GM12878 (cell line): ENCODE measurements at regions not wholly inside any gene's neighbourhood (a gene's known extent, or its start where the extent isn't known, plus 50 kb on each side); places are given as distances from the start of the nearest gene placed in this dataset.

ENCODE experiments used
- ATAC-seq: fragments of 200-7000 bp; cut with Tn5 transposase; 3 replicates; pipeline ENCODE4 v1.9.1; 2020; ENCODE audit warnings: mild to moderate bottlenecking, moderate library complexity
- BruUV-seq: library from RNA; stranded (reverse); fragments of 400-500 nt; replicated peaks from 2 replicates; lab custom pipeline; 2021; lab: Mats Ljungman, UMichigan
- CTCF ChIA-PET: fragments of 300-600 bp; sonication (Branson Sonifier 250); formaldehyde crosslinking; extraction: SDS; loops from one replicate; lab custom pipeline; 2021; ENCODE audit warnings: inconsistent platforms; lab: Yijun Ruan, JAX
- POLR2A ChIA-PET: fragments of 350-600 bp; formaldehyde crosslinking; extraction: SDS; loops from one replicate; lab custom pipeline; 2021; ENCODE audit warnings: inconsistent platforms; lab: Charles Lee
- RAD21 ChIA-PET: fragments of 300-600 bp; sonication (Branson Sonifier 250); formaldehyde crosslinking; loops from one replicate; lab custom pipeline; 2023; ENCODE audit warnings: antibody characterized with exemption; ENCODE audit not compliant: unreplicated experiment; lab: Charles Lee
- SMC1A ChIA-PET: fragments of 300-600 bp; sonication (Branson Sonifier 250); formaldehyde crosslinking; loops from one replicate; lab custom pipeline; 2023; ENCODE audit not compliant: unreplicated experiment, uncharacterized antibody; lab: Charles Lee
- DNase-seq: peaks from one replicate; pipeline ENCODE4 v3.0.0-alpha.2; 2011; ENCODE audit warnings: low read depth, low spot score
- FAIRE-seq: peaks from 3 replicates; lab custom pipeline; 2011; peaks lifted over from hg19 to GRCh38; lab: Jason Lieb, UNC
- H2AFZ ChIP-seq: 2 replicates; pipeline ENCODE4 v1.6.0; 2011; ENCODE audit warnings: low read depth, low read length, control low read depth; ENCODE audit not compliant: control insufficient read depth
- H3K27ac ChIP-seq: 2 replicates; pipeline ENCODE4 v1.5.1; 2011; ENCODE audit warnings: control low read depth; ENCODE audit not compliant: control insufficient read depth, insufficient read depth
- H3K27me3 ChIP-seq, 2 experiments: replicated peaks in 1 of 2; 2 replicates each; pipeline versions ENCODE4 v1.6.0 to v1.6.1; 2011; ENCODE audit warnings: low read length in 1 of 2; ENCODE audit not compliant: control insufficient read depth in 2 of 2, insufficient read depth in 2 of 2
- H3K36me3 ChIP-seq, 2 experiments: 2 replicates each; pipeline ENCODE4 v1.5.1; 2011; ENCODE audit warnings: low read length in 1 of 2; ENCODE audit not compliant: control insufficient read depth in 2 of 2, insufficient read depth in 2 of 2
- H3K4me1 ChIP-seq: 2 replicates; pipeline ENCODE4 v1.6.1; 2011; ENCODE audit warnings: mild to moderate bottlenecking, low read length, moderate library complexity, mixed read lengths; ENCODE audit not compliant: control insufficient read depth, insufficient read depth
- H3K4me2 ChIP-seq: 2 replicates; pipeline ENCODE4 v1.6.0; 2011; ENCODE audit warnings: control low read depth; ENCODE audit not compliant: control insufficient read depth, insufficient read depth
- H3K4me3 ChIP-seq: fragments of 200-600 bp; sonication (generic); 2 replicates; pipeline ENCODE4 v1.5.1; 2016
- H3K79me2 ChIP-seq: 2 replicates; pipeline ENCODE4 v1.6.0; 2011; ENCODE audit warnings: low read length; ENCODE audit not compliant: control insufficient read depth, insufficient read depth
- H3K9ac ChIP-seq: 2 replicates; pipeline ENCODE4 v1.8.0; 2011; ENCODE audit warnings: low read length, control low read depth, mixed read lengths; ENCODE audit not compliant: control insufficient read depth, insufficient read depth
- H3K9me3 ChIP-seq: replicated peaks from 3 replicates; pipeline ENCODE4 v1.5.1; 2011; ENCODE audit warnings: mild to moderate bottlenecking, low read length; ENCODE audit not compliant: control insufficient read depth, insufficient read depth
- H4K20me1 ChIP-seq: 2 replicates; pipeline ENCODE4 v1.6.0; 2011; ENCODE audit not compliant: control insufficient read depth, insufficient read depth
- ATF3 ChIP-seq: IDR thresholded peaks from 2 replicates; pipeline ENCODE4 v1.6.1; 2011; ENCODE audit warnings: low read depth, mild to moderate bottlenecking, low read length, moderate library complexity, borderline replicate concordance; ENCODE audit errors: extremely low read depth
- CBX3 ChIP-seq: fragments of 200-600 bp; sonication (generic); IDR thresholded peaks from 2 replicates; pipeline ENCODE4 v1.6.1; 2016; ENCODE audit warnings: low read depth, borderline replicate concordance
- FOXK2 ChIP-seq: fragments of 450-650 bp; IDR thresholded peaks from 2 replicates; pipeline ENCODE4 v1.6.1; 2017; ENCODE audit warnings: mild to moderate bottlenecking, moderate library complexity
- IKZF2 ChIP-seq, 2 experiments: fragments of 450-650 bp; IDR thresholded peaks; 2 replicates each; pipeline ENCODE4 v1.6.1; 2017; ENCODE audit warnings: mild to moderate bottlenecking in 2 of 2, moderate library complexity in 2 of 2
- MEF2A ChIP-seq: IDR thresholded peaks from 2 replicates; pipeline ENCODE4 v1.6.1; 2011; ENCODE audit warnings: low read depth, mild to moderate bottlenecking, low read length, moderate library complexity; ENCODE audit not compliant: insufficient read depth
- TCF7 ChIP-seq: IDR thresholded peaks from 2 replicates; pipeline ENCODE4 v1.6.1; 2014; ENCODE audit warnings: antibody characterized with exemption, borderline replicate concordance
- USF1 ChIP-seq: IDR thresholded peaks from 2 replicates; pipeline ENCODE4 v1.6.1; 2011; ENCODE audit warnings: borderline replicate concordance, low read depth, mild to moderate bottlenecking, moderate library complexity, mixed read lengths, low read length; ENCODE audit not compliant: insufficient read depth; ENCODE audit errors: extremely low read length
- YY1 ChIP-seq: IDR thresholded peaks from 2 replicates; pipeline ENCODE4 v1.6.1; 2011; ENCODE audit warnings: low read depth, mild to moderate bottlenecking, low read length
- WGBS: methylation state at CpG from one replicate; pipeline ENCODE4 v1.1.6; 2016; ENCODE audit warnings: low lambda C conversion rate; ENCODE audit not compliant: insufficient replicate concordance, insufficient coverage; ENCODE audit errors: missing lambda C conversion rate; 5-methylcytosine and 5-hydroxymethylcytosine counted together
- in situ Hi-C: fragments of 300-500 bp; cut with MboI; formaldehyde crosslinking; loops from 9 replicates; pipeline ENCODE4 v1.14.3; 2018; ENCODE audit warnings: mixed read lengths
- intact Hi-C: fragments of 100-400 bp; cut with micrococcal nuclease; formaldehyde crosslinking; loops from one replicate; pipeline ENCODE4 v1.14.2; 2022; ENCODE audit not compliant: unreplicated experiment

GRCh38 chr9:16277471-16277960 lies 593.0 kb downstream of the BNC2 start:
- Histone ChIP-seq H3K4me3 (no peak overlapping the region), H3K27me3 (no peaks in the 10 kb centered on the region), H3K36me3 (no peaks in the 10 kb centered on the region), H3K27ac (no peak overlapping the region), H3K9ac (no peak overlapping the region), H4K20me1 (no peaks in the 10 kb centered on the region), H3K4me1 (no peaks in the 10 kb centered on the region), H2AFZ (no peak overlapping the region), H3K79me2 (no peaks in the 10 kb centered on the region), H3K4me2 (no peak overlapping the region), H3K9me3 (no peaks in the 10 kb centered on the region; the same call in 2 of the 3 replicates)
- WGBS = 55% methylated on average over 8 of the region's 8 CpGs
- in situ Hi-C loops (no loop called here), intact Hi-C loops (no loop called here)
- ChIA-PET SMC1A (no interaction called here), CTCF (no interaction called here), POLR2A (no interaction called here), RAD21 (no interaction called here)
- no peak for ATAC-seq
- no TSS peak for BruUV-seq
- no peak for DNase-seq
- TF ChIP-seq IKZF2 (IDR thresholded peaks at IDR 0.05) = no peak
- no peak for TF ChIP-seq USF1
- TF ChIP-seq TCF7 = no peak
- TF ChIP-seq ATF3 = no peak
- no peak for TF ChIP-seq YY1
- no peak for TF ChIP-seq CBX3
- TF ChIP-seq FOXK2 = no peak
- no peak for TF ChIP-seq MEF2A
- no peak for FAIRE-seq
